ENCODE measurements at regions not wholly inside any gene's neighbourhood (a gene's known extent, or its start where the extent isn't known, plus 50 kb on each side); places are given as distances from the start of the nearest gene placed in this dataset.

DNA sequence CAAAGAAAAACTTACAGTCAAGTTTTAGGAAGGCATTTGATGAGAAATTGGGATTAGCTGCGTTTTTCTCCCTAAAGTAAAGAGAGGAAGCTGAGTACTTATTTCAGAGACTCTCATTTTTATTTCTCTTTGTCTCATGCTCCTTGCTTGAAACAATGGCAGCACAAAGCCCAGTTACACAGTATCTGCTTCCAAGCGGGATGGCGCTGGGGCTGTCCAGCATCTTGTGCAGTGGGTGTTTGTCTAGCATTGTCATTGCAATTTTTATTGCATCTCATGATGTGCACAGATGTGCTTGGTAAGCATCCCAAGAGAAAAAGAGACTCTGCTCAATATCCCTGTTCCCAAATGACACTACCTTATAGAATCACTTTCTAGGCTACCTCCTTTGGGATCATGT is 102.8 kb upstream of the ZNF521 start:
- TF ChIP-seq, protein P1, sequence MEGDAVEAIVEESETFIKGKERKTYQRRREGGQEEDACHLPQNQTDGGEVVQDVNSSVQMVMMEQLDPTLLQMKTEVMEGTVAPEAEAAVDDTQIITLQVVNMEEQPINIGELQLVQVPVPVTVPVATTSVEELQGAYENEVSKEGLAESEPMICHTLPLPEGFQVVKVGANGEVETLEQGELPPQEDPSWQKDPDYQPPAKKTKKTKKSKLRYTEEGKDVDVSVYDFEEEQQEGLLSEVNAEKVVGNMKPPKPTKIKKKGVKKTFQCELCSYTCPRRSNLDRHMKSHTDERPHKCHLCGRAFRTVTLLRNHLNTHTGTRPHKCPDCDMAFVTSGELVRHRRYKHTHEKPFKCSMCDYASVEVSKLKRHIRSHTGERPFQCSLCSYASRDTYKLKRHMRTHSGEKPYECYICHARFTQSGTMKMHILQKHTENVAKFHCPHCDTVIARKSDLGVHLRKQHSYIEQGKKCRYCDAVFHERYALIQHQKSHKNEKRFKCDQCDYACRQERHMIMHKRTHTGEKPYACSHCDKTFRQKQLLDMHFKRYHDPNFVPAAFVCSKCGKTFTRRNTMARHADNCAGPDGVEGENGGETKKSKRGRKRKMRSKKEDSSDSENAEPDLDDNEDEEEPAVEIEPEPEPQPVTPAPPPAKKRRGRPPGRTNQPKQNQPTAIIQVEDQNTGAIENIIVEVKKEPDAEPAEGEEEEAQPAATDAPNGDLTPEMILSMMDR (IDR thresholded peaks at IDR 0.05) = no peak
- no peak for TF ChIP-seq EZH2 (IDR thresholded peaks at IDR 0.05; ENCODE audit: borderline replicate concordance, insufficient read depth, low read depth, low read length, poor library complexity, severe bottlenecking)

All from B cell (primary cell).